ENCODE measurements at regions not wholly inside any gene's neighbourhood (a gene's known extent, or its start where the extent isn't known, plus 50 kb on each side); places are given as distances from the start of the nearest gene placed in this dataset.
"Not testable (repeated sequence)": the region's sequence is repeated elsewhere in the genome, so short reads cannot be mapped to it uniquely, and the experiment has no call there.

GRCh38 chr12:131535779-131536178 lies 175.1 kb upstream of the SFSWAP start:
- peak; percentile 1 for DNase-seq (ENCODE audit: low spot score)
- no peak for TF ChIP-seq CTCF (IDR thresholded peaks at IDR 0.05; ENCODE audit: borderline replicate concordance, control extremely low read depth, extremely low read depth, insufficient read depth, missing control alignments)
- in situ Hi-C loops (cut with MboI; ENCODE audit: low sequenced_read_pairs, unreplicated experiment) = no loop called here

GRCh38 chr12:131536337-131536736 lies 174.6 kb upstream of the SFSWAP start:
- in situ Hi-C loops (cut with MboI; ENCODE audit: low sequenced_read_pairs, unreplicated experiment) = no loop called here
- peak; percentile 20 for DNase-seq (ENCODE audit: low spot score)
- no peak for TF ChIP-seq CTCF (IDR thresholded peaks at IDR 0.05; ENCODE audit: borderline replicate concordance, control extremely low read depth, extremely low read depth, insufficient read depth, missing control alignments)

- peak; percentile 6 for DNase-seq (ENCODE audit: low spot score)
- in situ Hi-C loops (cut with MboI; ENCODE audit: low sequenced_read_pairs, unreplicated experiment) = no loop called here
- TF ChIP-seq CTCF (IDR thresholded peaks at IDR 0.05; ENCODE audit: borderline replicate concordance, control extremely low read depth, extremely low read depth, insufficient read depth, missing control alignments) = no peak
These were observed 174.1 kb upstream of the SFSWAP start for GRCh38 chr12:131536766-131537165.

GRCh38 chr12:131537267-131537958 lies 173.5 kb upstream of the SFSWAP start:
- DNase-seq (ENCODE audit: low spot score) = peak; percentile 13
- TF ChIP-seq CTCF (IDR thresholded peaks at IDR 0.05; ENCODE audit: borderline replicate concordance, control extremely low read depth, extremely low read depth, insufficient read depth, missing control alignments) = no peak

GRCh38 chr12:131539381-131539780 lies 171.5 kb upstream of the SFSWAP start:
- no peak for DNase-seq (ENCODE audit: low spot score)
- no peak for TF ChIP-seq CTCF (IDR thresholded peaks at IDR 0.05; ENCODE audit: borderline replicate concordance, control extremely low read depth, extremely low read depth, insufficient read depth, missing control alignments)
- in situ Hi-C loops (cut with MboI; ENCODE audit: low sequenced_read_pairs, unreplicated experiment) = no loop called here

More at GRCh38 chr12:131537267-131537958, 173.5 kb upstream of the SFSWAP start:
- in situ Hi-C loops (cut with MboI; ENCODE audit: low sequenced_read_pairs, unreplicated experiment) = no loop called here

GRCh38 chr12:131540138-131540623 lies 170.7 kb upstream of the SFSWAP start:
- no peak for DNase-seq (ENCODE audit: low spot score)
- in situ Hi-C loops (cut with MboI; ENCODE audit: low sequenced_read_pairs, unreplicated experiment) = no loop called here
- TF ChIP-seq CTCF (IDR thresholded peaks at IDR 0.05; ENCODE audit: borderline replicate concordance, control extremely low read depth, extremely low read depth, insufficient read depth, missing control alignments) = no peak

GRCh38 chr12:131541512-131541911 lies 169.4 kb upstream of the SFSWAP start:
- DNase-seq (ENCODE audit: low spot score); in situ Hi-C loops (cut with MboI; ENCODE audit: low sequenced_read_pairs, unreplicated experiment): not testable (repeated sequence)

All from GM13976 (cell line).